ENCODE measurements at regions not wholly inside any gene's neighbourhood (a gene's known extent, or its start where the extent isn't known, plus 50 kb on each side); places are given as distances from the start of the nearest gene placed in this dataset.

DNA sequence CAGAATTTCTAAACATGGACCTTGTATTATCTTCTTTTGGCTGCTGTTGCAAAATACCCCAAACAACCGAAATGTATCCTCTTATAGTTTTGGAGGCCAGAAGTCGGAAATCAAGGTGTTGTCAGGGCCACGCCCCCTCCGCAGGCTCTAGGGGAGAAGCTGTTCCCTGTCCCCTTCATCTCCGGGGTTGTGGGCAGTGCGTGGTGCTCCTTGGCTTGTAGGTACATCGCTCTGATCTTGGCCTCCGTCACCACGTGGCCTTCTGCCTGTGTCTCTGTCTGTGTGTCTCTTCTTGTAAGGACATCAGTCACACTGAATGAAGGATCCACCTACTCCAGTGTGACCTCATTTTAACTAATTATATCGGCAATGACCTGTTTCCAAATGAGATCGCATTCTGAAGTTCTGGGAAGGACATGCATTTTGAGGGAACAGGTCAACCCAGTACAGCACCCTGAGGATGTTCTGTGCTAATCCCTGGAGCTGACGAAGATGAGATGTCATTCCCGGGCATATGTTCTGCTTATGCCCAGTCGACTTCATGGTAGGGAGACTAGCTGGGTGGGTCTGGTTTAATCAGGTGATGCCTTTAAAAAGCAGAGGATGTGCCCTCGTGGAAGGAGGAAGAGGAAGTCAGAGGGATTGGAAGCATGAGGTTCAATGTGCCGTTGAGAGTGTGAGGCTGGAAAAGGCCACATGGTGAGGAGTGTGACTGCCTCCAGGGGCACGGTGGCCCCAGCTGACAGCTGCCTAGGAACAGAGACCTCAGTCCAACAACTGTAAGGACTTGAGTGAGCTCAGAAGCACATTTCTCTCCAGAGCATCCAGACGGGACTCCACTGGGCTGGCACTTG, 531.1 kb downstream of the TBC1D22A start:
- no peak for TF ChIP-seq CTCF (IDR thresholded peaks at IDR 0.05; ENCODE audit: insufficient read depth, low read depth, low read length, missing control alignments)
- H3K4me3 ChIP-seq (ENCODE audit: low read length), result no peak overlapping the region
- no peak for DNase-seq (ENCODE audit: low read depth)

DNA sequence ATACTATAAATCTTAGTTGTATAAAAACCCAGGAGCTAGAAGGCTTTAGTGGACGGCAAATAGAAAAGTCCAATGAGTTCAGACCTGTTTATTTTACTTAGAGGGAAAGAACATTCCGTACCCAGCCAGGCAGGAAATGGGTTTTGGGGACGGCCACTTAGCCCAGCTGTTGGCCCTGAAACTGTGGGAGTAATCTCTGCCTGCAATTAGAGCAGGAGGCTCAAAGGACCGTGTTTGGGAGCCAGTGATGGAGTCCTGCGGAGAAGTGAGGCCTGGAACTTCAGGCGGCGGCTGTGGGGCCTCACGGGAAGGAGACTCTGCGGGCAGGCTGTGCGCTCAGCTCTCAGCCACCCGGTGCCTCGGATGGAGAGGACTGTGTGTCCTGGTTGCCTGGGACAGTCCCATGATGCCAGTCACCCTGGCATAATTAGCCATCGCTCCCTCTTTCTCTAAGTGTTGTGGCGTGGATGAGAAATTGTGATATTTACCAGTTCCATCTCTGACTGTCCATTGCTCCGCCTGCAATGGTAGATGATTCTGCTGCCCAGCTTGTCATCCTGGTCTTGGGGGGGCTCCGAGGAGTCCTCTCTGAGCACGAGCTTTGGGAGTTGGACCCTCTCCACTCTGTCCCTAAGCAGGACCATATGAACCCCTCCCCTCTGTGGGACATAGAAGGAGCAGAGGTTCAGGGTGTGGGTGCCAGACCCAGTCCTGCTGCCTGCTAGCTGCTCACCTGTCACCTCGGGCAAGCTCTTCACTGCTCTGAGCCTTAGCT, 530.3 kb downstream of the TBC1D22A start:
- no peak for TF ChIP-seq CTCF (IDR thresholded peaks at IDR 0.05; ENCODE audit: insufficient read depth, low read depth, low read length, missing control alignments)
- no peak overlapping the region for H3K4me3 ChIP-seq (ENCODE audit: low read length)
- DNase-seq (ENCODE audit: low read depth), result no peak

DNA sequence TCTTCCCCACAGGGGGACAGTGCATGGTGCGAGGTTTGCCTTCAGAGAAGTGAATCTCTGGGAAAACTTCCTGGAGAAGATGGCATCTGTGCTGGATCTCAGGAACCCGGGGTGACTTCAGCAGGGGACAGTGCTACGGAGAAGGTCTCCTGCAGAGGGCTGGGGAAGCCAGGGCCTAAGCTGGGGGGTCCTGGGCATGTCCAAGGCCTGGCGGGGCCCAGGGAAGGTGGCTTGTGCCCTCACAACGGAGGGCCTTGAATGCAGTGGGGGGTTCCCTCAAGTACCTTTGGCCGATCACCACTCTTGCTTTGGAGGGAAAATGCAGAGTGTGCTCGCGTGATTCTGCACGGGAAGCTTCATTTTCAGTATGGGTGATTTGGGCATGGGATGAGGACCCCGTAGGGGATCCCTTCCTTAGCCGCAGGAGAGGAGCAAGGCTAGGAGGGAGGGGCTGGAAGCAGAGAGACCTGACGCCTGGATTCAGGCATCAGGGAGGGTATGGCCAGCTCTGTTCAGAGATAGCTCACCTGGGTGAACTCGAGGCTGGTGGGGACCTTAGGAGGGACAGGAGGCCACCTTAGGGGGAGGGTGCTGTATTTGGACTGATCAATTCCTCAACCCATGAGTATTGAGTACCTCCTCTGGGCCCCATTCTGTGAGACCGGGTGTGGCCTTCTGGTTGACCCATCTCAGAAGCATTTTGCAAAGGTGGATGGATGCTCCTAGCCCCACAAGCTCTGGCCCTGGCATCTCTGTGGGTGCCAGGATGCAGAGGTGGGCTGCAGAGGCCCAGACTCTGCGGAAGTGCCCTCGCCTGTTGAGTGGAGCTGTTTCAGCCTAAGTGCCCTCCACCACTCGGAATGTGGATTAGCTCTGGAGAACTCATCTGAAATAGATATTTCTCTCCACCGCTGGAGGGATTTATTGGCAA, 529.4 kb downstream of the TBC1D22A start:
- TF ChIP-seq CTCF (IDR thresholded peaks at IDR 0.05; ENCODE audit: insufficient read depth, low read depth, low read length, missing control alignments), result no peak
- no peak overlapping the region for H3K4me3 ChIP-seq (ENCODE audit: low read length)
- no peak for DNase-seq (ENCODE audit: low read depth)

- no peak for DNase-seq (ENCODE audit: low read depth)
- no peak for TF ChIP-seq CTCF (IDR thresholded peaks at IDR 0.05; ENCODE audit: insufficient read depth, low read depth, low read length, missing control alignments)
- H3K4me3 ChIP-seq (ENCODE audit: low read length), result no peak overlapping the region
Observed at GRCh38 chr22:47290706-47291430, 528.4 kb downstream of the TBC1D22A start.

GRCh38 chr22:47289336-47289985, 527.0 kb downstream of the TBC1D22A start:
- TF ChIP-seq CTCF (IDR thresholded peaks at IDR 0.05; ENCODE audit: insufficient read depth, low read depth, low read length, missing control alignments), result no peak
- no peak overlapping the region for H3K4me3 ChIP-seq (ENCODE audit: low read length)
- DNase-seq (ENCODE audit: low read depth), result no peak

Data from epithelial cell of esophagus (primary cell).